Coronary artery (tissue), 2 donors: ENCODE measurements at regions not wholly inside any gene's neighbourhood (a gene's known extent, or its start where the extent isn't known, plus 50 kb on each side); places are given as distances from the start of the nearest gene placed in this dataset.
"Not testable (repeated sequence)": the region's sequence is repeated elsewhere in the genome, so short reads cannot be mapped to it uniquely, and the experiment has no call there.

Source experiments
- DNase-seq: peaks from one replicate; pipeline ENCODE4 v3.0.0-alpha.2; 2017; ENCODE audit warnings: low spot score
- H3K27ac ChIP-seq, 2 donors: fragments of 200-600 bp; sonication (generic); one replicate each; pipeline ENCODE4 v1.5.1; 2016 to 2019
- H3K4me3 ChIP-seq: fragments of 200-600 bp; sonication (generic); 2 replicates; pipeline ENCODE4 v1.5.1; 2016; ENCODE audit warnings: mild to moderate bottlenecking, moderate library complexity
- TF ChIP-seq, protein P1 (sequence below): fragments of 200-600 bp; sonication (generic); IDR thresholded peaks from one replicate; pipeline ENCODE4 v1.5.1; 2019; ENCODE audit warnings: antibody characterized with exemption

DNA sequence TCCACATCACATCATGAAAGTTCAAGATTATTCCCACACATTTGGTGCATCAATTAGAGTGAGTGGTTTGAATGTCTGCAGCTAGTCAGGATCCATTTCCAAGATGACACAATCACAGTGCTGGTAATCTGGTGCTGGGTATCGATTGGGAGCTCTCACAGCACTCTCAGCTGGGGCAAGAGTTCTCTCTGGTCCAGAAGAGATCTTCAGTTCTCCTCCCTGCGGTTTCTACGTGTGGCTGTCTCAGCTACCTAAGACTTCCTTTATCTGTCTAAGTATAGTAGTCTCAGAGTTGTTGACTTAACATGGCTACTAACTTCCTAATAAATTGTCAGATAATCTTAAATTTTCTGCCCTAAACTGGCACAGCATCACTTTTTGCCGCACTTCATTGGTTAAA lies 358.0 kb upstream of the BRINP3 start:
- Histone ChIP-seq H3K4me3 (no peak overlapping the region), H3K27ac (no peak overlapping the region)
- DNase-seq: no peak
- TF ChIP-seq, protein P1, sequence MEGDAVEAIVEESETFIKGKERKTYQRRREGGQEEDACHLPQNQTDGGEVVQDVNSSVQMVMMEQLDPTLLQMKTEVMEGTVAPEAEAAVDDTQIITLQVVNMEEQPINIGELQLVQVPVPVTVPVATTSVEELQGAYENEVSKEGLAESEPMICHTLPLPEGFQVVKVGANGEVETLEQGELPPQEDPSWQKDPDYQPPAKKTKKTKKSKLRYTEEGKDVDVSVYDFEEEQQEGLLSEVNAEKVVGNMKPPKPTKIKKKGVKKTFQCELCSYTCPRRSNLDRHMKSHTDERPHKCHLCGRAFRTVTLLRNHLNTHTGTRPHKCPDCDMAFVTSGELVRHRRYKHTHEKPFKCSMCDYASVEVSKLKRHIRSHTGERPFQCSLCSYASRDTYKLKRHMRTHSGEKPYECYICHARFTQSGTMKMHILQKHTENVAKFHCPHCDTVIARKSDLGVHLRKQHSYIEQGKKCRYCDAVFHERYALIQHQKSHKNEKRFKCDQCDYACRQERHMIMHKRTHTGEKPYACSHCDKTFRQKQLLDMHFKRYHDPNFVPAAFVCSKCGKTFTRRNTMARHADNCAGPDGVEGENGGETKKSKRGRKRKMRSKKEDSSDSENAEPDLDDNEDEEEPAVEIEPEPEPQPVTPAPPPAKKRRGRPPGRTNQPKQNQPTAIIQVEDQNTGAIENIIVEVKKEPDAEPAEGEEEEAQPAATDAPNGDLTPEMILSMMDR: no peak

DNA sequence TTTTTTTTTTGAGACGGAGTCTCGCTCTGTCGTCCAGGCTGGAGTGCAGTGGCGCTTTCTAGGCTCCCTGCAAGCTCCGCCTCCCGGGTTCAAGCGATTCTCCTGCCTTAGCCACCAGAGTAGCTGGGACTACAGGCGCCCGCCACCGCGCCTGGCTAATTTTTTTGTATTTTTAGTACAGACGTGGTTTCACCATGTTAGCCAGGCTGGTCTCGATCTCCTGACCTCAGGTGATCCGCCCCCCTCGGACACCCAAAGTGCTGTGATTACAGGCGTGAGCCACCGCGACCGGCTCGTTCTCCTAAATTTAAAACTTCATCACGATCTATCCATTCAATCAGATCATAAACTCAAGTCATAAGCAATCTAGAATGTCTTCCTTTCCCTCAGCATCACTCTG lies 359.5 kb upstream of the BRINP3 start:
- H3K4me3 ChIP-seq, DNase-seq, H3K27ac ChIP-seq: not testable (repeated sequence)

DNA sequence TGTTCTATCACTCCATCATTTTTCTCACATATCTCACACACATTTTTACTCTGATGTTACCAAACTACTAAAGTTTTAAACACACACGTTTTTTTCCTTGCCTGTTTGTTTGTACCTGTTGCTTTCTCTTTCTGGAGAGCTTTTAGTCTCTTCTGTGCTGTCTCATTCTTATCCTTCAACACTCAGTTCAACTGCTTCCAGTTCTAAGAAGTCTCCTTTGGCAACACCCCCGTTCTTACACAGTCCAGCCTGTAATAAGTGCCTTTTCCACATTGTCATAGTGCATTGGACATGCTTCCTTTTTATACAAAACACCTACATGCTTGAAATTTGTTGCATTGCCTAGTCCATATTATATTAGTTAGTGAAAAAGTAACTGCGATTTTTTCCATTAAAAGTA lies 360.2 kb upstream of the BRINP3 start:
- TF ChIP-seq, protein P1: no peak
- Histone ChIP-seq H3K27ac (no peak overlapping the region), H3K4me3 (no peak overlapping the region)
- DNase-seq: no peak

DNA sequence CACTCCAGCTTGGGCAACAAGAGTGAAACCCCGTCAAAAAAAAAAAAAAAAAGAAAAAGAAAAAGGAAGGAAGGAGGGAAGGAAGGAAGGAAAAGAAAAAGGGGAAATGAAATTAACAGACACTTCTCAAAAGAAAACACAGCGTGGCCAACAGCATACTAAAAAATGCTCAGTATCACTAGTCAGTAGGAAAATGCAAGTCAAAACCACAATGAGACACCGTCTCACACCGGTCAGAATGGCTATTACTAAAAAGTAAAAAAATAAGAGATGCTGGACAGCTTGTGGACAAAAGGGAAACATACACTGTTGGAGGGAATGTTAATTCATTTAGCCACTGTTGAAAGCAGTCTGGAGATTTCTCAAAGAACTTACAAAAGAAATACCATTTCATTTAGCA lies 369.5 kb upstream of the BRINP3 start:
- Histone ChIP-seq H3K4me3 (no peak overlapping the region), H3K27ac (no peak overlapping the region)
- TF ChIP-seq, protein P1: no peak
- no peak for DNase-seq

DNA sequence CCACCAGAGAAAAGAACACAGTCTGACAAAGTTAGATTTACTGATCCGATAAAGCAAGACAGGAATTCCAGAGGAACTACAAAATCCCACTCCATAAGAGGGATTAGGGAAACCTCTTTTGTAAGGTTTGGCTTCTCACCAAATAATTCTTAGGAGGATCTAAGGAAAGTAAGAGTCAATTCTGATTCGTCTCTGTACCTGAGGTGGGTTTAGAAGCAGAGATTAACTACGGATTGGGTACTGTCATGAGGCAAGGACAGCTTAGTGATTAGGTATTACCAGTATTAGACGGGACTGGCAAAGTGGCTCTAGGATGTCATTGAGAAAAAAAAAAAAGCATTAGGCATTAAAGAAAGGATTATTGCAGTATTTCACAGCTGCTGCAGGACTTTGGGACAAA lies 371.7 kb upstream of the BRINP3 start:
- Histone ChIP-seq H3K4me3 (no peak overlapping the region), H3K27ac (no peak overlapping the region)
- DNase-seq: no peak
- TF ChIP-seq, protein P1: no peak

DNA sequence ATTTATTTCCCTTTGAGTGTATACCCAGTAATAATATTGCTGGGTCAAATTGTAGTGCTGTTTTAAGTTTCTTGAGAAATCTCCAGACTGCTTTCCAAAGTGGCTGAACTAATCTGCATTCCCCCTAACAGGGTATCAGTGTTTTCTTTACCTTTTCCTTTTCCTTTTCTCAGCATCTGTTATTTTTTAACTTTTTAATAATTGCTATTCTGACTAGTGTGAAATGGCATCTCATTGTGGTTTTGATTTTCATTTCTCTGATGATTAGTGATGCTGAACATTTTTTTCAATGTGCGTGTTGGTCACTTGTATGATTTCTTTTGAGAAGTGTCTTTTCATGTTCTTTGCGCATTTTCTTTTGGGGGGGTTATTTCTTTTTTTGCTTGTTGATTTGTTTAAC lies 374.9 kb upstream of the BRINP3 start:
- H3K27ac ChIP-seq: no peak overlapping the region
- TF ChIP-seq, protein P1: no peak
- no peak overlapping the region for H3K4me3 ChIP-seq
- DNase-seq: no peak

DNA sequence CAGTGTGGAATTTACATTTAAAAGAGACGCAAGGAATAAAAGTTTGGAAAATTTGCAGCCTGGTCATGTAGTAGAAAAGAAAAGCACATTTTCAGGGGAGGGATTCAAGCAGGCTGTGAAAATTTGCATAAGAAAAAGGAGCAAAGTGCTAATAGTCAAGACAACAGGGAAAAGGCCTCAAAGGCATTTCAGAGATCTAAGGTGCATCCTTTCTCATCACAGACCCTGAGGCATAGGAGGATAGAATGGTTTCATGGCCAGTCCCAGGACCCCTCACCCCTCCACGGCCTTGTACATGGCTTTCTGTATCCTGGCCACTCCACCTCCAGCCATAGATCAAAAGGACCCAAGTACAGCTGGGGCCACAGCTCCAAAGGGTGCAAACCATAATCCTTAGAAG lies 380.5 kb upstream of the BRINP3 start:
- no peak overlapping the region for H3K4me3 ChIP-seq
- no peak overlapping the region for H3K27ac ChIP-seq
- DNase-seq: no peak
- TF ChIP-seq, protein P1: no peak

DNA sequence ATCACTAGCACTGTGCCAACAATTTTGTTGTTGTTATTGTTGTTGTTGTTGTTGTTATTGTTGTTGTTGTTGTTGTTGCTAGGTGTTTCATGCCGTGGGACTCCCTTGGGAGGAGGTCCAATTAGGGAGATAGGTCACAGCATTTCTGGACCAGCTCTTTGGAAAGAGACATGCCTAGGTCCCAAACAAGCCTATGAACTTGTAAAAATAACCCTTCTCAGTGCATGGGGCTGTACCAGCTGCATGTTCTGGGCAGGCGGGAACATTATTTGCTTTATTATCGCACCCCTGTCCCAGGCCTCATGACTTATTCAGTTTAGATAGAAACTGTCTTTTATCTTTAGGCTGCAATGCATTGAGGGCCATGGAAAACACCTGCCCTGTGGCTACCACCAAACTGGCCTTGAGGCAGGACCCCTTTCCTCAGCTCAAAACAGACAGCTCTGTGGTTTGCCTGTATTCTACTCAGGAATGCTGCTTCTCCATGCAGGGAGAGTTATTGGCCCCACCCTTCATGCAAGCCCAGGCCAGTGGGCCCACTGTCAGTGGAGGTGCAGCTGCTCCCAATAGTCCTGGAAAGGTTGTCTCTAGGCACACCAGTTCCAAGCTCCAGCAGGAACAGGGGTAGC lies 386.5 kb upstream of the BRINP3 start:
- H3K4me3 ChIP-seq: no peak overlapping the region
- TF ChIP-seq, protein P1: no peak
- H3K27ac ChIP-seq: no peak overlapping the region
- DNase-seq: no peak
